GM12878 (cell line): ENCODE measurements at regions not wholly inside any gene's neighbourhood (a gene's known extent, or its start where the extent isn't known, plus 50 kb on each side); places are given as distances from the start of the nearest gene placed in this dataset.

Experiments used
- ATAC-seq: fragments of 200-7000 bp; cut with Tn5 transposase; 3 replicates; pipeline ENCODE4 v1.9.1; 2020; ENCODE audit warnings: mild to moderate bottlenecking, moderate library complexity
- BruUV-seq: library from RNA; stranded (reverse); fragments of 400-500 nt; replicated peaks from 2 replicates; lab custom pipeline; 2021; lab: Mats Ljungman, UMichigan
- CTCF ChIA-PET: fragments of 300-600 bp; sonication (Branson Sonifier 250); formaldehyde crosslinking; extraction: SDS; loops from one replicate; lab custom pipeline; 2021; ENCODE audit warnings: inconsistent platforms; lab: Yijun Ruan, JAX
- POLR2A ChIA-PET: fragments of 350-600 bp; formaldehyde crosslinking; extraction: SDS; loops from one replicate; lab custom pipeline; 2021; ENCODE audit warnings: inconsistent platforms; lab: Charles Lee
- RAD21 ChIA-PET: fragments of 300-600 bp; sonication (Branson Sonifier 250); formaldehyde crosslinking; loops from one replicate; lab custom pipeline; 2023; ENCODE audit warnings: antibody characterized with exemption; ENCODE audit not compliant: unreplicated experiment; lab: Charles Lee
- SMC1A ChIA-PET: fragments of 300-600 bp; sonication (Branson Sonifier 250); formaldehyde crosslinking; loops from one replicate; lab custom pipeline; 2023; ENCODE audit not compliant: unreplicated experiment, uncharacterized antibody; lab: Charles Lee
- DNase-seq: peaks from one replicate; pipeline ENCODE4 v3.0.0-alpha.2; 2011; ENCODE audit warnings: low read depth, low spot score
- FAIRE-seq: peaks from 3 replicates; lab custom pipeline; 2011; peaks lifted over from hg19 to GRCh38; lab: Jason Lieb, UNC
- H2AFZ ChIP-seq: 2 replicates; pipeline ENCODE4 v1.6.0; 2011; ENCODE audit warnings: low read depth, low read length, control low read depth; ENCODE audit not compliant: control insufficient read depth
- H3K27ac ChIP-seq: 2 replicates; pipeline ENCODE4 v1.5.1; 2011; ENCODE audit warnings: control low read depth; ENCODE audit not compliant: control insufficient read depth, insufficient read depth
- H3K27me3 ChIP-seq, 2 experiments: replicated peaks in 1 of 2; 2 replicates each; pipeline versions ENCODE4 v1.6.0 to v1.6.1; 2011; ENCODE audit warnings: low read length in 1 of 2; ENCODE audit not compliant: control insufficient read depth in 2 of 2, insufficient read depth in 2 of 2
- H3K36me3 ChIP-seq, 2 experiments: 2 replicates each; pipeline ENCODE4 v1.5.1; 2011; ENCODE audit warnings: low read length in 1 of 2; ENCODE audit not compliant: control insufficient read depth in 2 of 2, insufficient read depth in 2 of 2
- H3K4me1 ChIP-seq: 2 replicates; pipeline ENCODE4 v1.6.1; 2011; ENCODE audit warnings: mild to moderate bottlenecking, low read length, moderate library complexity, mixed read lengths; ENCODE audit not compliant: control insufficient read depth, insufficient read depth
- H3K4me2 ChIP-seq: 2 replicates; pipeline ENCODE4 v1.6.0; 2011; ENCODE audit warnings: control low read depth; ENCODE audit not compliant: control insufficient read depth, insufficient read depth
- H3K4me3 ChIP-seq: fragments of 200-600 bp; sonication (generic); 2 replicates; pipeline ENCODE4 v1.5.1; 2016
- H3K79me2 ChIP-seq: 2 replicates; pipeline ENCODE4 v1.6.0; 2011; ENCODE audit warnings: low read length; ENCODE audit not compliant: control insufficient read depth, insufficient read depth
- H3K9ac ChIP-seq: 2 replicates; pipeline ENCODE4 v1.8.0; 2011; ENCODE audit warnings: low read length, control low read depth, mixed read lengths; ENCODE audit not compliant: control insufficient read depth, insufficient read depth
- H3K9me3 ChIP-seq: replicated peaks from 3 replicates; pipeline ENCODE4 v1.5.1; 2011; ENCODE audit warnings: mild to moderate bottlenecking, low read length; ENCODE audit not compliant: control insufficient read depth, insufficient read depth
- H4K20me1 ChIP-seq: 2 replicates; pipeline ENCODE4 v1.6.0; 2011; ENCODE audit not compliant: control insufficient read depth, insufficient read depth
- IKZF1 ChIP-seq: fragments of 450-650 bp; conservative IDR thresholded peaks from 2 replicates; pipeline ENCODE4 v1.6.1; 2017; ENCODE audit warnings: antibody characterized with exemption, mild to moderate bottlenecking
- RAD21 ChIP-seq: IDR thresholded peaks from 2 replicates; pipeline ENCODE4 v1.6.1; 2011; ENCODE audit warnings: mild to moderate bottlenecking, low read depth, low read length, moderate library complexity; ENCODE audit not compliant: insufficient read depth
- TBL1XR1 ChIP-seq: IDR thresholded peaks from 2 replicates; pipeline ENCODE4 v1.6.1; 2012; ENCODE audit warnings: low read depth, low read length, improper control_type of control experiment
- YBX1 ChIP-seq: fragments of 450-650 bp; IDR thresholded peaks from 2 replicates; pipeline ENCODE4 v1.6.1; 2016; ENCODE audit warnings: antibody characterized with exemption
- WGBS: methylation state at CpG from one replicate; pipeline ENCODE4 v1.1.6; 2016; ENCODE audit warnings: low lambda C conversion rate; ENCODE audit not compliant: insufficient replicate concordance, insufficient coverage; ENCODE audit errors: missing lambda C conversion rate; 5-methylcytosine and 5-hydroxymethylcytosine counted together
- in situ Hi-C: fragments of 300-500 bp; cut with MboI; formaldehyde crosslinking; loops from 9 replicates; pipeline ENCODE4 v1.14.3; 2018; ENCODE audit warnings: mixed read lengths
- intact Hi-C: fragments of 100-400 bp; cut with micrococcal nuclease; formaldehyde crosslinking; loops from one replicate; pipeline ENCODE4 v1.14.2; 2022; ENCODE audit not compliant: unreplicated experiment
- TF ChIP-seq, protein P1 (sequence below): fragments of 450-650 bp; formaldehyde crosslinking; IDR thresholded peaks from 2 replicates; pipeline ENCODE4 v1.4.0; 2022; ENCODE audit warnings: mild to moderate bottlenecking, moderate library complexity
- TF ChIP-seq, protein P2 (sequence below): IDR thresholded peaks from 2 replicates; pipeline ENCODE4 v1.6.1; 2012; ENCODE audit warnings: low read depth, low read length, improper control_type of control experiment

DNA sequence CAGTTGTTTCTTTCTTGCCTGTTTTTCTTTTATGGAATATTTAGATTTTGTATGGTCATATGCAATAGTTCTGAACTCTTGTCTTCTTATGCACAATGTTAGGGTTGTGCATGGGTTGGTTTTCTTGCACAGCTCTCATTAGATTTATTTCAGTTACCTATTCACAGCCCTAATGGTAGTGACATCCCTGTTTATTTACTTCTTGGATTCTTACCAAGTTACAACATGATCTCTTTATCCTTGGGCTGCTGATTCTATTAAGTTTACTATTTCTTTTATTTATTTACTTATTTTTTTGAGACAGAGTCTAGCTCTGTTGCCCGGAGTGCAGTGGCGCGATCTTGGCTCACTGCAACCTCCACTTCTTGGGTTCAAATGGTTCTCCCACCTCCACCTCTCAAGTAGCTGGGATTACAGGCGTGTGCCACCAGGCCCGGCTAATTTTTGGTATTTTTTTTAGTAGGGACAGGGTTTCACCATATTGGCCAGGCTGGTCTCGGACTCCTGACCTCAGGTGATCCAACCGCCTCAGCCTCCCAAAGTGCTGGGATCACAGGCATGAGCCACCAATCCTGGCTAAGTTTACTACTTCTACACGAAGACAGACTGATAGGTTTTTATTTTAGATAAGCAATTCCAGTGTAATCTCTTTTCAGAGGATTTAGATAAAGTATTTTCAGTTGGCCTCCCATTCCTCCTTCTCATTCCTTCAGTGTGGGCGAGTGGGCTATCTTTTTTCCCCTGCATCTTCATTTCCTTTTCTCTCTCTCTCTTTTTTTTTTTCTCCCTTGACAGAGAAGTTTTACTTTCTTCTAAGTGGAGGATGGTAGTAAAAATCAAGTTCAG is 395.1 kb upstream of the RGS6 start:
- no peaks in the 10 kb centered on the region for H3K9me3 ChIP-seq
- H3K27me3 ChIP-seq = no peaks in the 10 kb centered on the region
- H4K20me1 ChIP-seq = no peaks in the 10 kb centered on the region
- peaks cover 16% of the 10 kb centered on the region; the same call in 1 of the 2 replicates for H3K4me1 ChIP-seq
- H3K79me2 ChIP-seq = peaks cover 17% of the 10 kb centered on the region
- H3K4me3 ChIP-seq = no peak overlapping the region
- ChIA-PET CTCF (interaction anchor here (1.8 to 3.3 kb wide), 4 partner anchors 7 to 16 kb away, joined by 3 to 18 read pairs (median 6); no protein-coding TSS in a partner anchor), RAD21 (interaction anchor here (0.8 to 2.0 kb wide), 2 partner anchors 11 to 80 kb away, joined by 3 to 6 read pairs; no protein-coding TSS in a partner anchor), SMC1A (interaction anchor here (0.9 to 8.8 kb wide), 6 partner anchors 9 to 196 kb away, joined by 3 to 79 read pairs (median 14); no protein-coding TSS in a partner anchor), POLR2A (interaction anchor here (1.7 kb wide), 1 partner anchor 14 kb away, joined by 7 read pairs; no protein-coding TSS in a partner anchor)
- ATAC-seq (no peak), DNase-seq (no peak), FAIRE-seq (no peak)
- no peak overlapping the region for H2AFZ ChIP-seq
- intact Hi-C loops (no loop called here), in situ Hi-C loops (no loop called here)
- H3K27ac ChIP-seq = no peak overlapping the region
- TF ChIP-seq YBX1 (no peak), IKZF1 (no peak), RAD21 (no peak), TBL1XR1 (no peak)
- TF ChIP-seq, protein P1, sequence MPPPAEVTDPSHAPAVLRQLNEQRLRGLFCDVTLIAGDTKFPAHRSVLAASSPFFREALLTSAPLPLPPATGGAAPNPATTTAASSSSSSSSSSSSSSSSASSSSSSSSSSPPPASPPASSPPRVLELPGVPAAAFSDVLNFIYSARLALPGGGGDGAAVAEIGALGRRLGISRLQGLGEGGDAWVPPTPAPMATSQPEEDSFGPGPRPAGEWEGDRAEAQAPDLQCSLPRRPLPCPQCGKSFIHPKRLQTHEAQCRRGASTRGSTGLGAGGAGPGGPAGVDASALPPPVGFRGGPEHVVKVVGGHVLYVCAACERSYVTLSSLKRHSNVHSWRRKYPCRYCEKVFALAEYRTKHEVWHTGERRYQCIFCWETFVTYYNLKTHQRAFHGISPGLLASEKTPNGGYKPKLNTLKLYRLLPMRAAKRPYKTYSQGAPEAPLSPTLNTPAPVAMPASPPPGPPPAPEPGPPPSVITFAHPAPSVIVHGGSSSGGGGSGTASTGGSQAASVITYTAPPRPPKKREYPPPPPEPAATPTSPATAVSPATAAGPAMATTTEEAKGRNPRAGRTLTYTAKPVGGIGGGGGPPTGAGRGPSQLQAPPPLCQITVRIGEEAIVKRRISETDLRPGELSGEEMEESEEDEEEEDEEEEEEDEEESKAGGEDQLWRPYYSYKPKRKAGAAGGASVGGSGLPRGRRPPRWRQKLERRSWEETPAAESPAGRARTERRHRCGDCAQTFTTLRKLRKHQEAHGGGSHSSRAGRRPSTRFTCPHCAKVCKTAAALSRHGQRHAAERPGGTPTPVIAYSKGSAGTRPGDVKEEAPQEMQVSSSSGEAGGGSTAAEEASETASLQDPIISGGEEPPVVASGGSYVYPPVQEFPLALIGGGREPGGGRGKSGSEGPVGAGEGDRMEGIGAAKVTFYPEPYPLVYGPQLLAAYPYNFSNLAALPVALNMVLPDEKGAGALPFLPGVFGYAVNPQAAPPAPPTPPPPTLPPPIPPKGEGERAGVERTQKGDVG (CRISPR knock-in tag) = no peak
- TF ChIP-seq, protein P2, sequence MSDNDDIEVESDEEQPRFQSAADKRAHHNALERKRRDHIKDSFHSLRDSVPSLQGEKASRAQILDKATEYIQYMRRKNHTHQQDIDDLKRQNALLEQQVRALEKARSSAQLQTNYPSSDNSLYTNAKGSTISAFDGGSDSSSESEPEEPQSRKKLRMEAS = no peak
- no TSS peak for BruUV-seq
- no peak overlapping the region for H3K4me2 ChIP-seq
- WGBS = 87% methylated on average over 9 of the region's 9 CpGs
- H3K9ac ChIP-seq = no peak overlapping the region
- H3K36me3 ChIP-seq = 0 out of 4 replicates have a peak, but pooled peaks cover 0 to 5% of the 10 kb centered on the region in 2 experiments
